ENCODE measurements at regions not wholly inside any gene's neighbourhood (a gene's known extent, or its start where the extent isn't known, plus 50 kb on each side); places are given as distances from the start of the nearest gene placed in this dataset.
A peak's percentile ranks its signal among the peaks of the same experiment; 100 is the strongest.

DNA sequence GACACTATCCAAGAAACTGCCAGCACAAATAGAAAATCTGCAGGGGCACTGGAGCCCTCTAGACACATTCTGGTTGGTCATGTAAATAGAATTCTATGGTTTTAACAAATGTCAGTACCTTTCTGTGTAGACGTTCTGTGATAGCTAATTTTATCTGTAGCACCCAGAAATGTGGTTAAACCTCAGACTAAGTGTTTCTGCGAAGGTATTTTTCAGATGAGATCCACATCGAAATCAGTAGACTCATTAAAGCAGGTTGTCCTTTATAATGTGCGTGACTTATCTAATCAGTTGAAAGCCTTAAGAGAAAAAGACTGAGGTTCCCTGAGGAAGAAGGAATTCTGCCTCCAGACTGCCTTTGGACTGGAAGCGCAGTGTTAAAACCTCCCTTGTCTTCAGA is 922.9 kb downstream of the EFNB2 start:
- TF ChIP-seq, protein P1, sequence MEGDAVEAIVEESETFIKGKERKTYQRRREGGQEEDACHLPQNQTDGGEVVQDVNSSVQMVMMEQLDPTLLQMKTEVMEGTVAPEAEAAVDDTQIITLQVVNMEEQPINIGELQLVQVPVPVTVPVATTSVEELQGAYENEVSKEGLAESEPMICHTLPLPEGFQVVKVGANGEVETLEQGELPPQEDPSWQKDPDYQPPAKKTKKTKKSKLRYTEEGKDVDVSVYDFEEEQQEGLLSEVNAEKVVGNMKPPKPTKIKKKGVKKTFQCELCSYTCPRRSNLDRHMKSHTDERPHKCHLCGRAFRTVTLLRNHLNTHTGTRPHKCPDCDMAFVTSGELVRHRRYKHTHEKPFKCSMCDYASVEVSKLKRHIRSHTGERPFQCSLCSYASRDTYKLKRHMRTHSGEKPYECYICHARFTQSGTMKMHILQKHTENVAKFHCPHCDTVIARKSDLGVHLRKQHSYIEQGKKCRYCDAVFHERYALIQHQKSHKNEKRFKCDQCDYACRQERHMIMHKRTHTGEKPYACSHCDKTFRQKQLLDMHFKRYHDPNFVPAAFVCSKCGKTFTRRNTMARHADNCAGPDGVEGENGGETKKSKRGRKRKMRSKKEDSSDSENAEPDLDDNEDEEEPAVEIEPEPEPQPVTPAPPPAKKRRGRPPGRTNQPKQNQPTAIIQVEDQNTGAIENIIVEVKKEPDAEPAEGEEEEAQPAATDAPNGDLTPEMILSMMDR (conservative IDR thresholded peaks at IDR 0.05; ENCODE audit: low read depth, low read length) = no peak
- no peak for DNase-seq (ENCODE audit: low read depth)

DNA sequence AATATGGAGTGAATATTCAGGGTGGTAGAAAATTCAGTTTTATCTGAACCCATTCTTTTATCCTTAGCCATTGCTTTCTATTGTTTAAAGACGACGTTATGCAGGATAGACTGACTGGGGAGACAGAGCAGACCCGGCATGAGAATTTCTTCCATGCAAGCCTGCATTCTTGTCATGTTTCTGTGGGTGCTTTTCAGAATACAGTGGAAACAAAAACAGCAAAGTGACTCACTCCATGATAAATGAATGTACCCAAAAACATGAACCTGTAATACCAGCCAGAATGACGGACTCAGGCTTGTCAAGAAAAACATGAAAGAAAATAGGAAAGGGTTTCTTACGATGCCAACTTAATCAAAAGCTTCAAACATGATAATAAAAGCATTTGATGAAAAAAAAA is 924.0 kb downstream of the EFNB2 start:
- TF ChIP-seq, protein P1 (conservative IDR thresholded peaks at IDR 0.05; ENCODE audit: low read depth, low read length) = no peak
- no peak overlapping the region for H3K4me3 ChIP-seq (ENCODE audit: low read length)
- DNase-seq (ENCODE audit: low read depth) = peak; percentile 65

More for the DNA sequence above, 922.9 kb downstream of the EFNB2 start:
- no peak overlapping the region for H3K4me3 ChIP-seq (ENCODE audit: low read length)

DNA sequence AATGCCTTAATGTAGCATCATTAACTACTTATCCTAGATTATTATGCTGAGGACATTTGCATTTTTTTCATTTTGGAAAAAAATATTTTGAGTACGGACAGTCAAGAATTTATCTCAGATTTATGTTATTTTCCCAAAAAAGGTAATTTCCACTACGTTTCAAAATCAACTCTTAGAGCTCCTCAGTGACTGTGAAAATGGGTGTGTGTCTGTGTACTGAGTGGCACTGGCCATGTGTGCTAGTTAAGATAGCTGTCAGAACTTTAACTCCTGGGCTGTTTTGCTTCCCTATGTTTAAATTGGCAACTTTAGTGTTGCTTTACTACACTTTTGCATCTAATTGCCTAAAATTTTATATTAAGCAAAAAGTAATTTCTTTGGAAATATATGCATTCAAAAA is 927.4 kb downstream of the EFNB2 start:
- TF ChIP-seq, protein P1 (conservative IDR thresholded peaks at IDR 0.05; ENCODE audit: low read depth, low read length) = no peak
- no peak overlapping the region for H3K4me3 ChIP-seq (ENCODE audit: low read length)
- DNase-seq (ENCODE audit: low read depth) = no peak

DNA sequence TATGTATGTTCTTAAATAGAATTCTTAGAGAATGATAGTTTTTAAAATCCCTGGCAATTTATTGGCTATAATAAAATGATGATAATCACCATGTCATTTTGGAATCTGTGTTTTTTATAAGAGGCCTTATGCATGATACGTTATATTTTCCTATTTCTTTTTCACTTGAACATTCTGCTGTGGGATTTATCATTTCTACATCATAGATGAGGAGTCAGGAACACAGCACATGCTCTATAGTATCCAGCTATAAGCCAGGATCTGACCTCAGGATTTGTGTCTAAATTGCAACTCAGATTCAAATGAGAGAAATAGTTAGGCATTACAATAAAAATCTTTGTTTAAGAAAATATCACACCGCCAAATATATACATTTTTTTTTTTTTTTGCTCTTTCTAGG is 928.0 kb downstream of the EFNB2 start:
- H3K4me3 ChIP-seq (ENCODE audit: low read length) = no peak overlapping the region
- TF ChIP-seq, protein P1 (conservative IDR thresholded peaks at IDR 0.05; ENCODE audit: low read depth, low read length) = no peak
- no peak for DNase-seq (ENCODE audit: low read depth)

DNA sequence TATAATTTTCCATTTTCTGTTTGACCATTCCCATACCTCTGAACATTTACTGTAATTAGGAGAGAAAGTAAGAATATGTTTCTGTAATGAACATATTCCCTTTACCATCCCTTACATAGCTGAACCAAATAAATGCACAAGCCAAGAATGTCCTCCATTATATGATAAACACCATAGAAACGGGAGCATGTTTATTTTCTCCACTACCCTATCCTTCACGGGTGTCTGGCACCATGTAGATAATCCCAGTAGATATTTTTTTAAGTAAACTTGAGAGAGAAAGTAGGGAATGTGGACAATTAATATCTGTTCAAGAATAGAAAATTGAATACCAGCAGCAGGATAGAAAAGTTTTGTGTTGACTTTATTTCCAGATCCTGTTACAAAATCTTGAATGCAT is 928.4 kb downstream of the EFNB2 start:
- TF ChIP-seq, protein P1 (conservative IDR thresholded peaks at IDR 0.05; ENCODE audit: low read depth, low read length) = no peak
- DNase-seq (ENCODE audit: low read depth) = peak; percentile 36

DNA sequence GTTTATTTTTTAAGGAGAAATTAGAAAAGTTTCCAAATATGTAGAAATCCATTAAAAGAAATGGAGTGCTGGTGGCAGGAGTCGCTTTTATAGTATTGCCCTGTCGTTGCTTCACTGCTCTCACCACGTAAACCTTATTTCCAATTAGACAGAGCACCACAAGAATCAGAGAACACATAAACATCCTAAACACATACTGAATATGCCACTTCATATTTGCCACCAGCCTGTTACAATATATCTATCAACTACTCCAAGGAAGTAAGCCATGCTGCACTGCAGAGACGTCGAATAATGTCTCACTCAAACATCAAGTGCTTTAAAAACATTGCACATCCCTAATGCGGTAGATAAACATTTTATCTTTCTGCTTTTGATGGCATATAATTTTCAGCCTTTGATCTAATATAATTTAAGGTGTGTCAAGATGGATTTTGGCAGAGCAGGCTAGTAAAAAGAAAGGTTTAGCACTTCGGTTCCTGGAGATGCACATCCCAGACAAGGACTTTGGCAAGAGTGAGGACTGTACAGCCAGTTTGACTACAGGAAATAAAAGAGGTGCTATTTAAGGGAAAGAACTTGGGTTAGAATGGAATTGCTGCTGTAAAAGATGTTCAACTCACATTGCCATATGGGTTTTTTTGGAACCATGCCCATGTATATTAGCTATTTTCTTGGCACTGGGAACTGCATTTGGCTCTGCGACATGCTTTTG is 932.3 kb downstream of the EFNB2 start:
- DNase-seq (ENCODE audit: low read depth) = no peak
- TF ChIP-seq, protein P1 (conservative IDR thresholded peaks at IDR 0.05; ENCODE audit: low read depth, low read length) = no peak

More for the DNA sequence above, 928.4 kb downstream of the EFNB2 start:
- no peak overlapping the region for H3K4me3 ChIP-seq (ENCODE audit: low read length)

DNA sequence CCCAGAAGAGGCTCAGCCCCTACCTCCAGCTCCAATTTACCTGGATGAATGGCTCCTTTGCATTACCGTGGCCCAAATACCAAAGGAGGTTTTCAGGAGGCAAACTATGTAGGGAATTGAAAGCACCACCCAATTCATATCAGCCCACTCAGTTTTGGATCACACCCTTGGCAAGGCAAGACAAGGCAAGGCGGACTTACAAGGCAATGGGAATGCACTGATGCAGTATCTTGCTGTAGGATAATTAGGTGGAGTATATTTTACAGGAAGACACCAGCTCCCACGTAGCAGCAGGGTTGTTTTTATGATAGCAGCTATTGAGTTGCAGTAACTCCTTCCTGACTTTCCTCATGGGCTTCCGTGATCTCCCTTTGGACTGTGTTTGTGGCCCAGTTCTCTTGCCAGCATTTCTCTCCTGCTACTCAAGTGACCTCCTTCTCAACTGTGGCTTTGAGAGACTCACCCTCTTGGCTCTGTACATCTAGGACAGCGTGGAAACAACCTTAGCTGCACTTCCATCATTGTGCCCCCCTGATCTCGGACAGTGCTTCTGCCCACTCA is 935.9 kb downstream of the EFNB2 start:
- TF ChIP-seq, protein P1 (conservative IDR thresholded peaks at IDR 0.05; ENCODE audit: low read depth, low read length) = no peak
- no peak for DNase-seq (ENCODE audit: low read depth)
- H3K4me3 ChIP-seq (ENCODE audit: low read length) = no peak overlapping the region

More for the DNA sequence above, 932.3 kb downstream of the EFNB2 start:
- no peak overlapping the region for H3K4me3 ChIP-seq (ENCODE audit: low read length)

Data from retinal pigment epithelial cell (primary cell).